ENCODE measurements at regions not wholly inside any gene's neighbourhood (a gene's known extent, or its start where the extent isn't known, plus 50 kb on each side); places are given as distances from the start of the nearest gene placed in this dataset.

- TF ChIP-seq CTCF (IDR thresholded peaks at IDR 0.05), result no peak
- no peak for TF ChIP-seq EZH2 (IDR thresholded peaks at IDR 0.05; ENCODE audit: borderline replicate concordance, insufficient read depth, low read depth, low read length, poor library complexity, severe bottlenecking)
Measured at GRCh38 chr5:54383225-54383901, 72.1 kb upstream of the HSPB3 start.
